GM13976 (cell line): ENCODE measurements at regions not wholly inside any gene's neighbourhood (a gene's known extent, or its start where the extent isn't known, plus 50 kb on each side); places are given as distances from the start of the nearest gene placed in this dataset.

ENCODE experiments used
- DNase-seq: peaks from one replicate; pipeline ENCODE4 v3.0.0; 2012; ENCODE audit warnings: low spot score
- in situ Hi-C: fragments of 300-500 bp; cut with MboI; formaldehyde crosslinking; loops from one replicate; pipeline ENCODE4 v1.12.0; 2022; ENCODE audit warnings: low sequenced_read_pairs, mixed read lengths, inconsistent platforms; ENCODE audit not compliant: unreplicated experiment
- TF ChIP-seq, protein P1 (sequence below): IDR thresholded peaks from 2 replicates; pipeline ENCODE4 v1.5.1; 2012; ENCODE audit warnings: borderline replicate concordance, mild to moderate bottlenecking; ENCODE audit not compliant: insufficient read depth; ENCODE audit errors: extremely low read depth, missing control alignments, control extremely low read depth

DNA sequence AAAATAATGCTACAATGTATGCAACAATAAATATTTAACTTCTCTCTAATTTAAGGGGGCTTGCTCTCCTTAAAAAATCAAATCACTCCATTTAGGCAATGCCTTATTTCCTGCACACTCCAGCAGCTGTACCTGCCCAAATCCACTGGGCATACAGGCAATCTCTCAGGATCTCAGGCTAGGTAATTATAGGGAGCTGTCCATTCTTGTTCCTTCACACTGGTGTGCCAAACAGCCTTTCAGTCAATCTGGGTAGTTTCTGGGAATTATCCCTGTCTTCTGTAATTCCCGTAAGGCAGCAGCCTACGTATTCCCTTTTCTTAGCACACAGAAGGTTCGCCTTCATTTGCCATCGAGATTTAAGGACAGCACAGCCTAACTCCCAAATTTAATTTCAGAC is 922.6 kb upstream of the SLIT2 start:
- no peak for DNase-seq
- in situ Hi-C loops = no loop called here
- TF ChIP-seq, protein P1, sequence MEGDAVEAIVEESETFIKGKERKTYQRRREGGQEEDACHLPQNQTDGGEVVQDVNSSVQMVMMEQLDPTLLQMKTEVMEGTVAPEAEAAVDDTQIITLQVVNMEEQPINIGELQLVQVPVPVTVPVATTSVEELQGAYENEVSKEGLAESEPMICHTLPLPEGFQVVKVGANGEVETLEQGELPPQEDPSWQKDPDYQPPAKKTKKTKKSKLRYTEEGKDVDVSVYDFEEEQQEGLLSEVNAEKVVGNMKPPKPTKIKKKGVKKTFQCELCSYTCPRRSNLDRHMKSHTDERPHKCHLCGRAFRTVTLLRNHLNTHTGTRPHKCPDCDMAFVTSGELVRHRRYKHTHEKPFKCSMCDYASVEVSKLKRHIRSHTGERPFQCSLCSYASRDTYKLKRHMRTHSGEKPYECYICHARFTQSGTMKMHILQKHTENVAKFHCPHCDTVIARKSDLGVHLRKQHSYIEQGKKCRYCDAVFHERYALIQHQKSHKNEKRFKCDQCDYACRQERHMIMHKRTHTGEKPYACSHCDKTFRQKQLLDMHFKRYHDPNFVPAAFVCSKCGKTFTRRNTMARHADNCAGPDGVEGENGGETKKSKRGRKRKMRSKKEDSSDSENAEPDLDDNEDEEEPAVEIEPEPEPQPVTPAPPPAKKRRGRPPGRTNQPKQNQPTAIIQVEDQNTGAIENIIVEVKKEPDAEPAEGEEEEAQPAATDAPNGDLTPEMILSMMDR = no peak

DNA sequence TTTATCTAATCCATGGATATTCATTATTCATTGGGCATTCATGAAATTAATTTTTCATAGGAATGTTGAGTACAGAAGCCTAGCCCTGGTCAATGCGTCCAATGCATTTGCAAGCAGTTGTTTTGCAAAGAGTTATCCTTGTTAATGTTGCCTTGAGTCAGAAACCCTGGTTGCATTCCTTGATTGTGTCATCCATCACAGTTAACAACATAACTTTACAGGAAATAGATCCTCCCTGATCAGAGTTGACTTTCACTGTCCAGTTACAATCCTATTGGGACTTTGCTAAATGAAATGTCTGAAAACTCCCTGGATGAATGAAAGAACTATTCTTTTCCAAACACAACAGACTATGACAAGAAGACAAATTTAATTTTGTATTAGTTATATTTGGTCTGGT is 924.3 kb upstream of the SLIT2 start:
- in situ Hi-C loops = no loop called here
- no peak for DNase-seq
- TF ChIP-seq, protein P1 = no peak

DNA sequence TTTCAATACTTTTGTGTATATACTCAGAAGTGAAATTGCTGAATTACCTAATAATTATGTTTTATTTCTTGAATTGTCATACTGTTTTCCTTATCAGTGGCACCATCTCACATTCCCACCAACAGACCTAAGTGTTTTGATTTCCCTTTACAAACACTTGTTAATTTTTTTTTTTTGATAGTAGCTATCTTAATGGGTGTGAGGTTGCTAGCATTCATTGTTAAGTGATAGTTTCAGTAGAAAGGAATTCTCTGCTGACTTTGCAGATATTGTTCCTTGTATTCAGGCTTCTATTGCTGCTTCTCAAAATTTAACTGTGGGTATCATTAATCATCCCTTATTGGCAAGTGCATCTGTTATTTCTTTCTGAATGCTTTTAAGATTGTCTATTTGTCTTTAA is 927.5 kb upstream of the SLIT2 start:
- in situ Hi-C loops = no loop called here
- TF ChIP-seq, protein P1 = no peak
- DNase-seq = no peak

DNA sequence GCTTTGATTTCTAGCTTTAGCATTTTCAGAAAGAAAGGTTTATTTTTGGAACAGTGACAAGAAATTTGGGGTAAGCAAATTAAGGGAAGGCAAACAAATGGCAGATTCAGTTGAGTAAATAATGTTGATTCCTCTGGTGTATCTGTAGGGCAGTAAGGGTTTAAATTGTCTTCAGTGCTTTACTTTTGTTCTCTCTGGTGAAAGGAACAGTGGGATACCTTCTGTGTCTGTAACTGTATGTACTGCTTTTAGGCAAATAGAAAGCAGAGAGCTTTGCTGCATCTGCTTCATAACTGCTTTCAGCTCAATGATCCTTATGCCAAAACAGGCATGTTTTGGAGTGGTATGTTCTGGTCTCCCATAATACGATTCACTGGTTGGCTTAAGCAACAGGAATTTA is 932.1 kb upstream of the SLIT2 start:
- in situ Hi-C loops = no loop called here
- TF ChIP-seq, protein P1 = no peak
- DNase-seq = no peak

DNA sequence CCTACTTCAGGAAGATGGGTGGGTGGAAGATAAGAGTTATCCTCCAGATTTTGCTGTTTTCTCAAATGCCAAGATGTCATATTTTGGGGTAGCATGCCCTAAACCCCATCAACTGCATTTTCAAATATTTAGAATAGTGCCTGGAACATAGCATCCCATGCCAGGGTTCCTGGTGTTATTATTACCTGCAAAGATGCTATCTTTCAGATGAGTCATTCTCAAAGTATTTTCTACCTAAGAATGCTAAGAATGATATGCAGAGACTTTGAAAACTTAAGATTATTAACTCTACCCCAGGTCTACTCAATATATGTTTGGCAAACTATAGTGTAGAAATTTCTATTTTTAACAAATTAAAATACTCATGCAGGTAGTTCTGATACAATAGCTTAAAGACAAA is 934.3 kb upstream of the SLIT2 start:
- in situ Hi-C loops = no loop called here
- TF ChIP-seq, protein P1 = no peak
- DNase-seq = no peak

- no peak for DNase-seq
- in situ Hi-C loops = no loop called here
- TF ChIP-seq, protein P1 = no peak
Measured at GRCh38 chr4:19314116-19314515, 937.6 kb upstream of the SLIT2 start.

DNA sequence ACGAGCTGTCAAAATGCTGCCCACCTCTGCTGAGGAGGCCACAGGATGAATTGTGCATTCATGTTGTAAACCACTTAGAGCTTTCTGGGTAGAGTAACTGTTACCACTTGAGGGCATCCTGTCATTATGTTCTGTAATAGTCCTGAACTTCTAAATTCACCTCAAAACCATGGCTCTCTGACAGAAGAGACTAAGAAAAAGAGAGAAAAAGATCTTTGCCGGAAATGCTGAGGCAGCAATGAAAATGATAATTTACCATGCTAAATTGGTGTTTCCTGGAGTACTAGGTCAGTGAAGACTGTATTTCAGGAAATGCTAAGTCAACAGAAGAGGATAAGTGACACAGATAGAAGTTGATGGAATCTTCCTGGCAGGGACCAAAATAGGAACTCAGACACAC is 942.3 kb upstream of the SLIT2 start:
- TF ChIP-seq, protein P1 = no peak
- no peak for DNase-seq
- in situ Hi-C loops = no loop called here
